IMR-90 (cell line): ENCODE measurements at regions not wholly inside any gene's neighbourhood (a gene's known extent, or its start where the extent isn't known, plus 50 kb on each side); places are given as distances from the start of the nearest gene placed in this dataset.

Experiments used
- ATAC-seq: fragments of 200-7000 bp; cut with Tn5 transposase; 2 replicates; pipeline ENCODE4 v1.9.1; 2020; ENCODE audit warnings: low read depth, mild to moderate bottlenecking, moderate library complexity
- BruUV-seq: library from RNA; stranded (reverse); fragments of 400-500 nt; replicated peaks from 2 replicates; lab custom pipeline; 2021; lab: Mats Ljungman, UMichigan
- CTCF ChIA-PET: fragments of 300-600 bp; formaldehyde crosslinking; extraction: SDS; loops from one replicate; lab custom pipeline; 2021; ENCODE audit warnings: antibody characterized with exemption; lab: Yijun Ruan, JAX
- POLR2A ChIA-PET: fragments of 300-600 bp; sonication (Branson Sonifier 250); formaldehyde crosslinking; loops from one replicate; lab custom pipeline; 2022; ENCODE audit warnings: antibody characterized with exemption; ENCODE audit not compliant: unreplicated experiment; lab: Charles Lee
- DNase-seq: peaks from one replicate; pipeline ENCODE4 v3.0.0; 2013
- H2AFZ ChIP-seq: replicated peaks from 2 replicates; pipeline ENCODE3; 2013; ENCODE audit warnings: low read length, mild to moderate bottlenecking; ENCODE audit not compliant: poor library complexity
- H2AK5ac ChIP-seq: 2 replicates; pipeline ENCODE4 v1.6.1; 2013; ENCODE audit warnings: low read depth, low read length, inconsistent platforms
- H2AK9ac ChIP-seq: replicated peaks from 2 replicates; pipeline ENCODE3; 2013; ENCODE audit warnings: mild to moderate bottlenecking, low read depth, low read length, moderate library complexity; ENCODE audit not compliant: poor library complexity
- H2BK120ac ChIP-seq: 2 replicates; pipeline ENCODE4 v1.6.1; 2013; ENCODE audit warnings: low read depth, low read length, inconsistent platforms
- H2BK15ac ChIP-seq: 3 replicates; pipeline ENCODE4 v1.6.1; 2013; ENCODE audit warnings: low read depth, low read length, inconsistent platforms
- H2BK20ac ChIP-seq: 2 replicates; pipeline ENCODE4 v1.6.1; 2013; ENCODE audit warnings: low read depth, mild to moderate bottlenecking, inconsistent platforms, low read length, moderate library complexity
- H2BK5ac ChIP-seq: 2 replicates; pipeline ENCODE4 v1.6.1; 2013; ENCODE audit warnings: mild to moderate bottlenecking, low read depth, low read length, inconsistent platforms; ENCODE audit not compliant: poor library complexity, severe bottlenecking
- H3K14ac ChIP-seq: replicated peaks from 2 replicates; pipeline ENCODE4 v1.6.1; 2013; ENCODE audit warnings: low read depth, low read length, inconsistent platforms
- H3K18ac ChIP-seq: 2 replicates; pipeline ENCODE4 v1.6.1; 2013; ENCODE audit warnings: low read depth, low read length, control low read depth
- H3K23ac ChIP-seq: 2 replicates; pipeline ENCODE4 v1.6.1; 2013; ENCODE audit warnings: low read depth, low read length, inconsistent platforms
- H3K27ac ChIP-seq: 2 replicates; pipeline ENCODE4 v1.5.1; 2013; ENCODE audit warnings: mild to moderate bottlenecking, control low read depth, low read length; ENCODE audit not compliant: insufficient read depth
- H3K27me3 ChIP-seq: 2 replicates; pipeline ENCODE4 v1.6.1; 2013; ENCODE audit warnings: low read length; ENCODE audit not compliant: control insufficient read depth, insufficient read depth
- H3K36me3 ChIP-seq: 2 replicates; pipeline ENCODE4 v1.6.1; 2013; ENCODE audit warnings: low read length, mixed read lengths; ENCODE audit not compliant: control insufficient read depth, insufficient read depth
- H3K4ac ChIP-seq: 2 replicates; pipeline ENCODE4 v1.6.1; 2013; ENCODE audit warnings: low read depth, low read length, inconsistent platforms
- H3K4me1 ChIP-seq: 2 replicates; pipeline ENCODE4 v1.6.1; 2013; ENCODE audit warnings: low read length, mixed read lengths; ENCODE audit not compliant: control insufficient read depth, insufficient read depth
- H3K4me2 ChIP-seq: 2 replicates; pipeline ENCODE4 v1.6.1; 2013; ENCODE audit warnings: low read depth, mild to moderate bottlenecking, control low read depth, low read length, moderate library complexity
- H3K4me3 ChIP-seq: 2 replicates; pipeline ENCODE4 v1.5.1; 2013; ENCODE audit warnings: low read depth, mild to moderate bottlenecking, control low read depth, low read length, moderate library complexity; ENCODE audit not compliant: insufficient read depth
- H3K56ac ChIP-seq: 2 replicates; pipeline ENCODE4 v1.6.1; 2013; ENCODE audit warnings: low read length, inconsistent platforms; ENCODE audit not compliant: insufficient read depth; ENCODE audit errors: extremely low read depth
- H3K79me1 ChIP-seq, 2 experiments: 2 replicates each; pipeline ENCODE4 v1.6.1; 2013; ENCODE audit warnings: low read length in 2 of 2, inconsistent platforms in 1 of 2, low read depth in 1 of 2
- H3K9ac ChIP-seq: 2 replicates; pipeline ENCODE4 v1.6.1; 2013; ENCODE audit warnings: low read depth, low read length, control low read depth
- H3K9me1 ChIP-seq: 2 replicates; pipeline ENCODE4 v1.6.1; 2013; ENCODE audit warnings: low read length, inconsistent platforms; ENCODE audit not compliant: insufficient read depth
- H3K9me3 ChIP-seq: 2 replicates; pipeline ENCODE4 v1.6.1; 2013; ENCODE audit warnings: low read length; ENCODE audit not compliant: control insufficient read depth, insufficient read depth
- H4K20me1 ChIP-seq: 2 replicates; pipeline ENCODE4 v1.6.1; 2013; ENCODE audit warnings: low read length, inconsistent platforms; ENCODE audit not compliant: insufficient read depth
- H4K5ac ChIP-seq: 2 replicates; pipeline ENCODE4 v1.6.1; 2013; ENCODE audit warnings: mild to moderate bottlenecking, low read depth, low read length, control low read depth
- H4K8ac ChIP-seq, 2 experiments: 2 replicates each; pipeline ENCODE4 v1.6.1; 2013; ENCODE audit warnings: low read depth in 2 of 2, low read length in 2 of 2, control low read depth in 1 of 2, inconsistent platforms in 1 of 2
- H4K91ac ChIP-seq: 2 replicates; pipeline ENCODE4 v1.6.1; 2013; ENCODE audit warnings: low read depth, low read length, inconsistent platforms; ENCODE audit not compliant: insufficient read depth
- BHLHE40 ChIP-seq: fragments of 150-350 bp; IDR thresholded peaks from 2 replicates; pipeline ENCODE4 v1.6.1; 2016; ENCODE audit warnings: mild to moderate bottlenecking, low read depth, low read length
- CEBPB ChIP-seq: IDR thresholded peaks from 2 replicates; pipeline ENCODE4 v1.6.1; 2012; ENCODE audit warnings: low read depth, low read length, improper control_type of control experiment
- CHD1 ChIP-seq: IDR thresholded peaks from 2 replicates; pipeline ENCODE4 v1.6.1; 2012; ENCODE audit warnings: low read depth, low read length, improper control_type of control experiment
- MAFK ChIP-seq: IDR thresholded peaks from 2 replicates; pipeline ENCODE4 v1.6.1; 2012; ENCODE audit warnings: low read depth, low read length, improper control_type of control experiment
- NFE2L2 ChIP-seq: fragments of 150-350 bp; IDR thresholded peaks from 2 replicates; pipeline ENCODE4 v1.6.1; 2016; ENCODE audit warnings: low read depth, mild to moderate bottlenecking, low read length
- RAD21 ChIP-seq: IDR thresholded peaks from 2 replicates; pipeline ENCODE4 v1.6.1; 2012; ENCODE audit warnings: low read length, improper control_type of control experiment
- RFX5 ChIP-seq: IDR thresholded peaks from 2 replicates; pipeline ENCODE4 v1.8.0; 2012; ENCODE audit warnings: low read depth, mild to moderate bottlenecking, low read length, moderate library complexity
- dilution Hi-C: fragments of 300-500 bp; cut with HindIII; formaldehyde crosslinking; loops from one replicate; pipeline ENCODE4 v1.14.3; 2018; ENCODE audit warnings: low sequenced_read_pairs; ENCODE audit not compliant: unreplicated experiment
- in situ Hi-C: fragments of 300-500 bp; cut with MboI; formaldehyde crosslinking; loops from 3 replicates; pipeline ENCODE4 v1.14.3; 2019; ENCODE audit warnings: low sequenced_read_pairs, inconsistent platforms, mixed read lengths
- intact Hi-C: fragments of 100-400 bp; cut with micrococcal nuclease; formaldehyde crosslinking; loops from 2 replicates; pipeline ENCODE4 v1.10.0; 2022
- TF ChIP-seq, protein P1 (sequence below): conservative IDR thresholded peaks from 2 replicates; pipeline ENCODE4 v1.5.1; 2012; ENCODE audit warnings: mild to moderate bottlenecking, low read depth, low read length, improper control_type of control experiment
- TF ChIP-seq, protein P2 (sequence below): fragments of 150-350 bp; IDR thresholded peaks from 2 replicates; pipeline ENCODE4 v1.6.1; 2016; ENCODE audit warnings: low read depth, mild to moderate bottlenecking, low read length, moderate library complexity, borderline replicate concordance

DNA sequence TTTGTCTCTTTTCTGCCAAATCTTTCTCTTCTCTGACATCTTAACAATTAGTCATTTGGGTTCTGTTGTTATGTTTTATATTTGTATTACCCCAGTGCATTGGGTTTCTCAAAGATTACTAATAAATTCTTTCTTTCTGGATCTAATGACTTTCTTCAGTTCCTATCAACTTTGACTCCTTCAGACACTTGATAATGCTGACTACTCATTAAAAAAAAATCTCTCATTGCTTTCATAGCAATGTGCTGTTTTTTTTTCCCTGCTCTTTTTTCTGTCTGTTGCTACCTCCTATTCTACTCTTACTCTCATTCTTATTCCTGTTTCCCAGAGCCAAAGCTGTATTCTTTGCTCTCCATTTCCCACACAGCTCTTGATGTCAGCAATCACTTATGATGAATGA, 81.3 kb upstream of the MAP3K7 start:
- Histone ChIP-seq H3K9me1 (no peaks in the 10 kb centered on the region), H3K4me1 (no peaks in the 10 kb centered on the region), H3K4ac (no peak overlapping the region), H3K79me1 (no peaks in the 10 kb centered on the region), H3K18ac (no peak overlapping the region), H3K27ac (no peak overlapping the region), H3K4me2 (no peak overlapping the region), H3K23ac (no peak overlapping the region), H3K56ac (no peak overlapping the region), H4K20me1 (no peaks in the 10 kb centered on the region), H3K9me3 (no peaks in the 10 kb centered on the region), H3K4me3 (no peak overlapping the region), H4K91ac (no peak overlapping the region), H3K36me3 (no peaks in the 10 kb centered on the region), H2BK120ac (no peak overlapping the region), H2AK9ac (no peak overlapping the region), H2BK15ac (no peak overlapping the region), H2AK5ac (no peak overlapping the region), H4K8ac (no peak overlapping the region), H3K27me3 (no peaks in the 10 kb centered on the region), H4K5ac (no peak overlapping the region), H2BK5ac (no peak overlapping the region), H3K9ac (no peak overlapping the region), H2BK20ac (no peak overlapping the region), H2AFZ (no peak overlapping the region), H3K14ac (no peak overlapping the region)
- no TSS peak for BruUV-seq
- dilution Hi-C loops = no loop called here
- ATAC-seq (no peak), DNase-seq (no peak)
- POLR2A ChIA-PET = interaction anchor here (0.6 kb wide), 1 partner anchor 15 kb away, joined by 4 read pairs; no protein-coding TSS in a partner anchor
- intact Hi-C loops = no loop called here
- no peak for TF ChIP-seq RAD21
- TF ChIP-seq MAFK = no peak
- no peak for TF ChIP-seq NFE2L2
- TF ChIP-seq CEBPB = no peak
- TF ChIP-seq BHLHE40 = no peak
- TF ChIP-seq, protein P1, sequence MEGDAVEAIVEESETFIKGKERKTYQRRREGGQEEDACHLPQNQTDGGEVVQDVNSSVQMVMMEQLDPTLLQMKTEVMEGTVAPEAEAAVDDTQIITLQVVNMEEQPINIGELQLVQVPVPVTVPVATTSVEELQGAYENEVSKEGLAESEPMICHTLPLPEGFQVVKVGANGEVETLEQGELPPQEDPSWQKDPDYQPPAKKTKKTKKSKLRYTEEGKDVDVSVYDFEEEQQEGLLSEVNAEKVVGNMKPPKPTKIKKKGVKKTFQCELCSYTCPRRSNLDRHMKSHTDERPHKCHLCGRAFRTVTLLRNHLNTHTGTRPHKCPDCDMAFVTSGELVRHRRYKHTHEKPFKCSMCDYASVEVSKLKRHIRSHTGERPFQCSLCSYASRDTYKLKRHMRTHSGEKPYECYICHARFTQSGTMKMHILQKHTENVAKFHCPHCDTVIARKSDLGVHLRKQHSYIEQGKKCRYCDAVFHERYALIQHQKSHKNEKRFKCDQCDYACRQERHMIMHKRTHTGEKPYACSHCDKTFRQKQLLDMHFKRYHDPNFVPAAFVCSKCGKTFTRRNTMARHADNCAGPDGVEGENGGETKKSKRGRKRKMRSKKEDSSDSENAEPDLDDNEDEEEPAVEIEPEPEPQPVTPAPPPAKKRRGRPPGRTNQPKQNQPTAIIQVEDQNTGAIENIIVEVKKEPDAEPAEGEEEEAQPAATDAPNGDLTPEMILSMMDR = no peak
- TF ChIP-seq RFX5 = no peak
- TF ChIP-seq CHD1 = no peak
- TF ChIP-seq, protein P2, sequence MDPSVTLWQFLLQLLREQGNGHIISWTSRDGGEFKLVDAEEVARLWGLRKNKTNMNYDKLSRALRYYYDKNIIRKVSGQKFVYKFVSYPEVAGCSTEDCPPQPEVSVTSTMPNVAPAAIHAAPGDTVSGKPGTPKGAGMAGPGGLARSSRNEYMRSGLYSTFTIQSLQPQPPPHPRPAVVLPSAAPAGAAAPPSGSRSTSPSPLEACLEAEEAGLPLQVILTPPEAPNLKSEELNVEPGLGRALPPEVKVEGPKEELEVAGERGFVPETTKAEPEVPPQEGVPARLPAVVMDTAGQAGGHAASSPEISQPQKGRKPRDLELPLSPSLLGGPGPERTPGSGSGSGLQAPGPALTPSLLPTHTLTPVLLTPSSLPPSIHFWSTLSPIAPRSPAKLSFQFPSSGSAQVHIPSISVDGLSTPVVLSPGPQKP = no peak
- in situ Hi-C loops = no loop called here
- CTCF ChIA-PET = no interaction called here
